ENCODE measurements at regions not wholly inside any gene's neighbourhood (a gene's known extent, or its start where the extent isn't known, plus 50 kb on each side); places are given as distances from the start of the nearest gene placed in this dataset.

DNA sequence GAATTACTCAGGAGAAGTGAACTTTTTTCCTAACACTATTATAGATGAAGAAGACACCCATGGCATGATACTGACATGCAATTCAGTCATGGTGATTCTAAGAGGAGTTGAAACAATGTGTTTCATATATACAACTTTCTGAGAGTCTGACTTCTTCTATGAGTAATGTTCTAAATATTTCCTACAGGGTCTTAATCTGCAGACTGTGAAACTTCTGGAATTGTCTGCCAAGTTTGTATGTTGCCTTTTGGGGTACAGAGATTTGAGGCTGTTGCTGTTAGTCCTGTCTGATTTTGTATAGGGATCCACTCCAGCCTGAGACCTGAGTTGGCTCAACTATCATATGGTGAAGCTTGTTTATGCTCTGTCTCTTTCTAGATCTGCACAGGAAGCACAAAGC, 160.6 kb upstream of the GATB start:
- TF ChIP-seq ZFX (IDR thresholded peaks at IDR 0.05): no peak
- TF ChIP-seq CTCF (conservative IDR thresholded peaks at IDR 0.05): no peak
- no peak overlapping the region for H3K27ac ChIP-seq

GRCh38 chr4:151917145-151917734, 156.4 kb upstream of the GATB start:
- H3K27ac ChIP-seq: no peak overlapping the region

DNA sequence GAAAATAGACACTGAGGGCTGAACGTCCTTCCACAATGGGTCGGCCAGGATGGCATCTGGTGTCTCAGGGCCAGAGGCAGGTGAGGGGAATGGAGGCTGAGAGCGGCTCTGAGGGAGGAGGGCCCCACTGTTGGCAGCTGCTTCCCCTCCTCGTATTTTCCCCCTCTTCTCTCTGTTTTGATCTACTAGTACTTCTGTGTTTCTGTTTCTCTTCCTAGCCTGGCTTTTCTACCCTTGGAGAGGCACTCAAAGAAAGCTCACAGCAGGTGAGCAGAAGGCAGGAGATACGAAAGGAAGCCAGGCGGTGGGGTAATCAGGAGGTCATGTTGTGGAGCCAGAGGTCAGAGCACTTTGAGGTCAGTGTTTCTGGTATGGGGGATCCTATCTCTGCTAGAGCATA, 151.8 kb upstream of the GATB start:
- TF ChIP-seq CTCF (conservative IDR thresholded peaks at IDR 0.05) (no peak), ZFX (IDR thresholded peaks at IDR 0.05) (no peak)
- no peak overlapping the region for H3K27ac ChIP-seq

More at GRCh38 chr4:151917145-151917734, 156.4 kb upstream of the GATB start:
- TF ChIP-seq ZFX (IDR thresholded peaks at IDR 0.05) (no peak), CTCF (conservative IDR thresholded peaks at IDR 0.05) (no peak)

DNA sequence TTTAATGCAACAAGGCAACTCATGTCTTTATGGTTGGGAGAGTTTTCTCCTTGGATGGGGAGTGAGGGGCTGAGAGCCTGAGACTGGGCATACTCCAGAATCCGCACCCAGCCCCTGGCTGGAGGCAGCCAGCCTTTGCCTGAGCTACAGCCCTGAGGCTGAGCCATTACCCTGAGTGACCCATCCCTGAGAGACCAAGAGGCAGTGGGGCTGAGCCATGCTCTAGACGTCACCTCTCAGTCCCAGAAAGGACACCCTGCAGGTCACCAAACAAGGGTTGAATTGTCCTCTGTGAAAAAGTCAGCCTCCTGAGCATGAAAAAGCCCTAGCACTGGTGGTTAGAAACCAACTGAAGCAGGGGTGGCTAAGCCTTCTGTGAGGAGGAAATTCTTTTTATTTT, 151.2 kb upstream of the GATB start:
- TF ChIP-seq ZFX (IDR thresholded peaks at IDR 0.05) (no peak), CTCF (conservative IDR thresholded peaks at IDR 0.05) (no peak)
- no peak overlapping the region for H3K27ac ChIP-seq

DNA sequence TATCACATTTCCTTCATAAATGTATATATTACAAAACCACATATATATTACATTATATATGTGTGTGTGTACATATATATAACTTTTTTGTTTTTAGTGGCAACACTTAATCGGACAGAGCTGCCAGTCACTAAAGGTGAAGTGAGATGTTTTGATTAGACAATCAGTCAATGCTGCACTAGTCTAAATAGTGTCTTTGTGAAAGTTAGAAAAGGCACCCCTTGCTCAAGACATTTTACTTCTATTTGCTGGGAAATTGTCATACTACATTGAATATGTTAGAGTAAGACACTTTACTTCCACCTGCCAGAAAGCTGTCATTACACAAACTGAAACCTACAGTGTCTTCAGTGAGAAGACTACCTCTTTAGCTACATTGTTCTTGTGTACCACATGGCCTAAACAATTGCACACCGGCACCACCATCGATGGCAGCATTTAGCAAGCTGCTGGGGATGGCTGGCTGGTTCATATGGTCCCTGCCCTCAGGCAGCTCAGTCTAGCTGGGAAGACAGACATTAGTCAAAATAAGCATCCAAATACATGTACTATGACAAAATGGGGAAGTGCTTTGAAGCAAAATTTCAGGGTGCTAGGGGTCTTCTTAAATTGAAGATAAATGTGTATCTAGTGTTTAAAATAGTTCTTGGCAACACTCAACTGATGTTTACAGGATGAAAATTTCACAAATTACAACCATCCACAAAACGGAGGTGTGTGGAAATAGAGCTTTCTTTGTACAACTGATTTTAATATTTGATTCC, 148.1 kb upstream of the GATB start:
- H3K27ac ChIP-seq: no peak overlapping the region
- TF ChIP-seq CTCF (conservative IDR thresholded peaks at IDR 0.05): no peak
- no peak for TF ChIP-seq ZFX (IDR thresholded peaks at IDR 0.05)

- H3K27ac ChIP-seq: no peak overlapping the region
- TF ChIP-seq ZFX (IDR thresholded peaks at IDR 0.05): no peak
- TF ChIP-seq CTCF (conservative IDR thresholded peaks at IDR 0.05): no peak
These were observed 147.4 kb upstream of the GATB start for GRCh38 chr4:151908201-151908600.

GRCh38 chr4:151906438-151906837, 145.6 kb upstream of the GATB start:
- TF ChIP-seq CTCF (conservative IDR thresholded peaks at IDR 0.05): no peak
- no peak for TF ChIP-seq ZFX (IDR thresholded peaks at IDR 0.05)
- no peak overlapping the region for H3K27ac ChIP-seq
